Cardiac muscle cell (in vitro differentiated cells and primary cell): ENCODE measurements at regions not wholly inside any gene's neighbourhood (a gene's known extent, or its start where the extent isn't known, plus 50 kb on each side); places are given as distances from the start of the nearest gene placed in this dataset.

Source experiments
- DNase-seq, 2 donors: peaks; one replicate each; pipeline versions ENCODE4 v3.0.0 to v3.0.0-alpha.2; 2010 to 2017; ENCODE audit warnings: low read depth in 1 of 2, low spot score in 1 of 2
- H3K27ac ChIP-seq: fragments of 200-600 bp; sonication (generic); 2 replicates; pipeline ENCODE4 v1.5.1; 2016
- H3K27me3 ChIP-seq: fragments of 200-600 bp; sonication (generic); 2 replicates; pipeline ENCODE4 v1.6.0; 2016; ENCODE audit warnings: control low read depth
- H3K36me3 ChIP-seq: fragments of 200-600 bp; sonication (generic); 2 replicates; pipeline ENCODE4 v1.5.1; 2016; ENCODE audit warnings: control low read depth
- H3K4me1 ChIP-seq: fragments of 200-600 bp; sonication (generic); 2 replicates; pipeline ENCODE4 v1.8.1; 2017; ENCODE audit warnings: low read depth, mild to moderate bottlenecking, mixed run types
- H3K4me3 ChIP-seq: fragments of 200-600 bp; sonication (generic); 2 replicates; pipeline ENCODE4 v1.5.1; 2016; ENCODE audit warnings: mild to moderate bottlenecking
- H3K9me3 ChIP-seq: fragments of 200-600 bp; sonication (generic); 2 replicates; pipeline ENCODE4 v1.5.1; 2017; ENCODE audit warnings: low read depth, mild to moderate bottlenecking, control low read depth
- CTCF ChIP-seq: IDR thresholded peaks from 2 replicates; pipeline ENCODE4 v1.5.1; 2012; ENCODE audit warnings: low read depth, mild to moderate bottlenecking, low read length

DNA sequence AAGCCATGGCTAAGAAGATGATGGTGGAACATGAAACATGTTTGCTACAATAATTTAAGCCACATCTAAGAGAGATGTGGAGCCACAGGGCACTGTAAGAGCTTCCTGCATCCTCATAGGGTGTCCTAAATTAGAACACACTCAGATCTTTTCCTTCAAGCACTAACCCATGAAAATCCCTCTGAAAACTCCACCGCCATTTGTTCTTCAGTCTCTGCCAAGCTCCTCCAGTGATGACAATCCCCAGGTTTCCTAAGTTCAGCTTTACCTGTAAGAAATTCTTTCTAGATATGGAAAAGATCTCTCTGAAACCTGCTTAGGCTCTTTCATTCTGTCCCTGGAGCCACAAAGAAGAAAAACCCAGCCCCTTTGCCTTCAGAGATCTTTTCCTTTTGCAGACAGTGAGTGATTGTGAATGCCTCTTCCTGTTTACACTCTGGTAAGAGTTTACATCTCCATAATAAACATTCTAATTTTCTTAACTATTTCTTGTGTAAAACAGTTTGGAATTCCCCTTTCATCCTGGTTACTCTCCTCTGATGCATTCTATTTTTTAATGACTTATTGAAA, 907.2 kb downstream of the VRK1 start:
- no peak for TF ChIP-seq CTCF
- no peaks in the 10 kb centered on the region for H3K9me3 ChIP-seq
- no peak overlapping the region for H3K27ac ChIP-seq
- no peak for DNase-seq
- no peak overlapping the region for H3K4me3 ChIP-seq
- H3K27me3 ChIP-seq, result no peaks in the 10 kb centered on the region
- no peaks in the 10 kb centered on the region for H3K4me1 ChIP-seq
- H3K36me3 ChIP-seq, result no peaks in the 10 kb centered on the region

- no peak for DNase-seq
- Histone ChIP-seq H3K4me3 (no peak overlapping the region), H3K9me3 (no peaks in the 10 kb centered on the region), H3K27me3 (no peaks in the 10 kb centered on the region), H3K27ac (no peak overlapping the region), H3K4me1 (no peaks in the 10 kb centered on the region), H3K36me3 (no peaks in the 10 kb centered on the region)
- TF ChIP-seq CTCF, result no peak
Observed at GRCh38 chr14:97705107-97705506, 907.9 kb downstream of the VRK1 start.

DNA sequence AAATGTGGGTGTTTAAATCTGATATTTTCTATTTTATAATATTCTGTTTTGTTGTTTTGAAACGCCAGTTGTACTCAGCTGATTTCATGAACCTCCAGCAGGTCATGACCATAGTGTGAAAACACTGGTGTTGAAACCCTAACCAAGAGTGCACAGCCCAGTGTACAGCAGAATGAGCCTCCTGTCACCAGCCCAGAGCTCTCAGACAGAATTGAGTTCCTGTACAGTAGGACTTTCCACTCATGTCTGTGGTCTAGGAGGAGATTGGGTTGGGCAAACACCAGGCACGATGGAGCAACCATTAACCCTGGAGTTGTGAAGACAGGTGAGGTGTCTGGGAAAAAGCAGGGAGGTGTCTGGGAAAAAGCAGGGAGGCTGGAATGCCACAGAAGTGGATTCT, 908.8 kb downstream of the VRK1 start:
- TF ChIP-seq CTCF, result no peak
- Histone ChIP-seq H3K4me1 (no peaks in the 10 kb centered on the region), H3K4me3 (no peak overlapping the region), H3K27me3 (no peaks in the 10 kb centered on the region), H3K36me3 (no peaks in the 10 kb centered on the region), H3K9me3 (no peaks in the 10 kb centered on the region), H3K27ac (no peak overlapping the region)
- no peak for DNase-seq

DNA sequence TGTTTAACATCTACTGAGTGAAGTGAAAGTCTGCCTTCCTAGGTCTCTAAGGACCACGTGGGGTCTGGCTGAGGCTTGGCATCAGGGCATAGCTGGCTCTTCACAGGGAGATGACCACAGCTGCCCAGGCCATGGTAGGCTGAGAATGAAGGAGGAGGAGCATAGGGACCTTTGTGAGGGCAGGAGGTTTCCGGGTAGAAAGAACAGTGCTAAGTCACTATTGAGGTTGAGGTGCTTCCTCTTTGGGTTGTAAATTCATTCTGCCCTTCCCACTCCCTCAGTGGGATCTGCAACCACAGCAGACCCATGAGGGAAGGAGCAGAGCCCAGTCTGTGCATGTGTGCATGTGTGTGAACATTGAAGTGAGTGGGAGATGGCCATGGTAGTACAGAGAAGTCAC, 909.6 kb downstream of the VRK1 start:
- no peak for TF ChIP-seq CTCF
- no peak overlapping the region for H3K4me3 ChIP-seq
- no peak overlapping the region for H3K27ac ChIP-seq
- no peaks in the 10 kb centered on the region for H3K36me3 ChIP-seq
- no peaks in the 10 kb centered on the region for H3K4me1 ChIP-seq
- DNase-seq, result no peak
- H3K27me3 ChIP-seq, result no peaks in the 10 kb centered on the region
- no peaks in the 10 kb centered on the region for H3K9me3 ChIP-seq

DNA sequence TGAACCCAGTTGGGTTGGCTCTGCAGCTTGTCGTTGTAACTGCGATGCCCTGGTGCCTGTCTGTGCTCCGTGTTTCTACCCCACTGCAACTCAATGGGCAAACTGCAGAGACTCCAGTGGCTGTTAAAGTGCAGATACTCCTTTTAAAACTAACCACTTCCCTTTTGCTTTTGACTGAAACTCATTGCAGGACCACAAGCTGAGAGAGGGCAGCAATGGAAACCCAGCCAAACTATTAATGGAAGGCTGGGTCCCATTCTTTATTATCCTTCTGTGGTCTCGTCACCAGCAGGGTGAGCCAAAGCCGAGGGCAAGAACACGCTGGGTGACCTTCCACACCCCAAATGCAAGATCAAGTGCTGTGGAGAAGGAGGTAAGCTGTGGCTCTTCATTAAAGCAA, 910.4 kb downstream of the VRK1 start:
- H3K4me1 ChIP-seq, result no peaks in the 10 kb centered on the region

More for the DNA sequence above, 910.4 kb downstream of the VRK1 start:
- H3K27ac ChIP-seq, result no peak overlapping the region
- H3K36me3 ChIP-seq, result no peaks in the 10 kb centered on the region
- no peak for TF ChIP-seq CTCF
- no peak overlapping the region for H3K4me3 ChIP-seq
- no peaks in the 10 kb centered on the region for H3K9me3 ChIP-seq
- DNase-seq, result no peak
- no peaks in the 10 kb centered on the region for H3K27me3 ChIP-seq
